HFF-Myc (cell line): ENCODE measurements at regions not wholly inside any gene's neighbourhood (a gene's known extent, or its start where the extent isn't known, plus 50 kb on each side); places are given as distances from the start of the nearest gene placed in this dataset.

Experiments used
- DNase-seq: peaks from one replicate; pipeline ENCODE4 v3.0.0-alpha.2; 2011; ENCODE audit warnings: low read depth; ENCODE audit errors: extremely low read depth
- H3K4me3 ChIP-seq: replicated peaks from 2 replicates; pipeline ENCODE4 v1.5.1; 2011; ENCODE audit warnings: low read depth, mild to moderate bottlenecking, control low read depth, low read length
- TF ChIP-seq, protein P1 (sequence below): IDR thresholded peaks from 2 replicates; pipeline ENCODE4 v1.5.1; 2012; ENCODE audit warnings: mild to moderate bottlenecking, low read depth, low read length, control low read depth; ENCODE audit errors: missing control alignments

DNA sequence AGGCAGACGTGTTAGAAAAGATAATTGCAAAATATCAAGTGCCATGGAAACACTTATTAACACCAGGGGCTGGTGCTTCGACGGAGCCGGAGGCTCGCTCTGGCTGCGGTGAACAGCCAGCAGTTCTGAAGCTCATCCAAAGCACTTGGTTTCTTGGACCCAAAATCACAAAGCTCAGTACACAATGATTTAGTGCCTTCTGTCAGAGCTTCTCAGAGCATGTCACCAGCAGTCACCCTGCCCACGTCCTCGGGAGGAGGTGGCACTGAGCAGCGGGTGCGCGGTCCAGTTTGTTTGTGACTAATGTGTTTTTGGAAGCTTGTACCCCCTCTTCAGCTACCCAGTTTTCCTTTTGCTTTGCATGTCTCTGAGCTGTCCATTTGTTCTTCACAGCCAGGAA lies 58.7 kb upstream of the KIRREL3 start:
- DNase-seq: no peak
- TF ChIP-seq, protein P1, sequence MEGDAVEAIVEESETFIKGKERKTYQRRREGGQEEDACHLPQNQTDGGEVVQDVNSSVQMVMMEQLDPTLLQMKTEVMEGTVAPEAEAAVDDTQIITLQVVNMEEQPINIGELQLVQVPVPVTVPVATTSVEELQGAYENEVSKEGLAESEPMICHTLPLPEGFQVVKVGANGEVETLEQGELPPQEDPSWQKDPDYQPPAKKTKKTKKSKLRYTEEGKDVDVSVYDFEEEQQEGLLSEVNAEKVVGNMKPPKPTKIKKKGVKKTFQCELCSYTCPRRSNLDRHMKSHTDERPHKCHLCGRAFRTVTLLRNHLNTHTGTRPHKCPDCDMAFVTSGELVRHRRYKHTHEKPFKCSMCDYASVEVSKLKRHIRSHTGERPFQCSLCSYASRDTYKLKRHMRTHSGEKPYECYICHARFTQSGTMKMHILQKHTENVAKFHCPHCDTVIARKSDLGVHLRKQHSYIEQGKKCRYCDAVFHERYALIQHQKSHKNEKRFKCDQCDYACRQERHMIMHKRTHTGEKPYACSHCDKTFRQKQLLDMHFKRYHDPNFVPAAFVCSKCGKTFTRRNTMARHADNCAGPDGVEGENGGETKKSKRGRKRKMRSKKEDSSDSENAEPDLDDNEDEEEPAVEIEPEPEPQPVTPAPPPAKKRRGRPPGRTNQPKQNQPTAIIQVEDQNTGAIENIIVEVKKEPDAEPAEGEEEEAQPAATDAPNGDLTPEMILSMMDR: no peak
- no peak overlapping the region for H3K4me3 ChIP-seq

DNA sequence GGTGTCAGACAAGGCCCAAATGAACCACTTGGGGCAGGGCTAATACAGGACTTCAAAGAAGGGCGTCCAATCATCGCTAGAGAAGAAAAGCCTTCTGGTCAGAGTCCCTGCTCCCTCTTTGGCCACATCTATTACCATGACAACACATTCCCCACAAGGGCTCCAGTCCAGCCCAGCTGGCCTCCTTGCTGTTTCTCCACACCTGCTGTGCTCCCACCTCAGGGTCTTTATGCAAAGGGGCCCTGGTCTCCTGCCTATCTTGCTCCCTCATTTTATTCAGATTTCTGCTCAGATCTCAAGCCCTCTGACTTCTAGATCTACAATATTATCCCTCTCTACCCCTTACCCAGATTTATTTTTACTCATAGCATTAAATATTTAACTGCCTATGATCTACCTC lies 58.0 kb upstream of the KIRREL3 start:
- no peak for DNase-seq
- TF ChIP-seq, protein P1: no peak

DNA sequence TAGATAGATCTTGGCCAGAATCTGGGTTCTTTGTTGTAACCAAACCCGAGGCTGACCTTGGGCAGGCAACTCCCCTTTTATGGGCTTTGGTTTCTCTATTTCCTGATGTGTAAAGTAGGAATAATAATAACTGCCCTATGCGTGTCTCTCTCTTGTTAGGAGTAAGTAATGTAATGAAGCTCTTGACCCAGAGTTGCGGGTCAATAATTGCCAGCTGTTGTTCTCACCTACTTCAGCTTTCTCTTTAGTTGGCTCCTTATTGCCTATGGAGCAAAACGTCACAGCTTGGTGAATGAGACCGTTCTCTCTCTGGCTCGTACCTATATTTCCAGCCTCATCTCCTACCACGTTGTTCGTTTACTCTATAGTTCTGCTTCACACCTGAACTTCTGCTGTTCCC lies 56.6 kb upstream of the KIRREL3 start:
- TF ChIP-seq, protein P1: no peak
- H3K4me3 ChIP-seq: no peak overlapping the region
- DNase-seq: no peak

More for the DNA sequence above, 58.0 kb upstream of the KIRREL3 start:
- H3K4me3 ChIP-seq: no peak overlapping the region

DNA sequence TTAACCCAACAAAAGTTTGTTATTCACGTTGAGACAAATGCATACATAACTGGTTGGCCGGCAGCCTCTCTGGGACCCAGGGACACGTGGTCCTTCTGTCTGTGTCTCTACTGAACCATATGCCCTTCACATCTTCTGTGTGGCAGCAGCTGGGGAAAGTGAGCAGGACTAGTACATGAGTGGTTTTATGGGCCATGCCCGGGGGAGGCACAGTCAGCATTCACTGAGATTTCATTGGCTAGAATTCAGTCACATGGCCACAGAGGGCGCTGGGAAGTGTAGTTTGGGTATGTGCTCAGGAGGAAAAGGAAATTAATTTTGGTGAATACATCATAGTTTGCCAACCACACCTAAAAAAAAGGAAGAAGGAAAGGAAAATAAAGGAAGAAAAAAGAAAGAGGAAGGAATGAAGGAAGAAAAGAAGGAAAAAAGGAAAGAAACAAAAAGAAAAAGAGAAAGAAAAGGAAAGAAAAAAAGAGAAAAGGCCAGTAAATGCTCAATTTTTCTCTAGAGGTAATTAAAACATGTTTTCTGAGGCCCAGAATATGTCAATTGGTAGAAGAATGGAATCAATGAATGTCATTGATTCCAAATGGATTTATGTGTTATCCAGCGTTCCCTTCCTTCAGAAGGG lies 55.9 kb upstream of the KIRREL3 start:
- H3K4me3 ChIP-seq: no peak overlapping the region
- DNase-seq: no peak
- TF ChIP-seq, protein P1: no peak

DNA sequence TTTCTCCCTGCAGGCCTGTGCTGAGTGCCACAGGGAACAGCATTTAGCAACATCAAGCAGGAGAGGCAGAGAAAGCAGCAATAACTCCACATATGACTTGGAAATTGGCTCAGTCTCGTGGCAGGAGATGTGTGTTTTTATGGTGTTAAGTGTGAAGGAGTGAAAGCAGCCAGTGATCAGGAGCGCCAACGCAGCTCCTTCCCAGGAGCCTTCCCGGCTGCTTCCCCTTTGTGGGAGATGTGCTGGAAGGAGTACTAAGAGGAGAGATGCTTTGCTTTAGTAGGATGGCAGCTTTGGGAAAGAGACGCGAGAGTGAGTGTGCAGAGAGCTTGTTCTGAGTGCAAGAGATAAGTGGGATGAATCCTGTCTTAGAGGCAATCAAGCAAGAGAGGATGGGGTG lies 54.7 kb upstream of the KIRREL3 start:
- TF ChIP-seq, protein P1: no peak
- no peak overlapping the region for H3K4me3 ChIP-seq
- no peak for DNase-seq

DNA sequence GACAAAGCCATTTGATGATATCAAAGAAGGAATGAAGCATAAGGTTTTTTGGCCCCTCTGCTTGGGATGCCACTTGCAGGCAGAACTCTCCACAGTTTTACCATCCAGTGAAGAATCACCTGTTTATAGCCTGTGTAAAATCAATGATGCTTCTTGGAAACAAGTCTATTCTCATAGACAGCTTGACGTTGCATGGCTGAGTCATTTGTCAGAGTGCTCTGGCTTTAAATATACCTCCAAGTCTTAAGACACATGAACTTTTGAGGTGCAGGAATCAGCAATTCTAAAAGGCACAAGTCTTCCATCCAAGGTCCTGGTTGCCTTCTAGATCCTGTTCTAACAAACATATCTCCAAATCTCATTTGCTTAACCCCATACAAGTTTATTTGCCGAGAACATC lies 53.6 kb upstream of the KIRREL3 start:
- no peak overlapping the region for H3K4me3 ChIP-seq
- no peak for DNase-seq
- TF ChIP-seq, protein P1: no peak

DNA sequence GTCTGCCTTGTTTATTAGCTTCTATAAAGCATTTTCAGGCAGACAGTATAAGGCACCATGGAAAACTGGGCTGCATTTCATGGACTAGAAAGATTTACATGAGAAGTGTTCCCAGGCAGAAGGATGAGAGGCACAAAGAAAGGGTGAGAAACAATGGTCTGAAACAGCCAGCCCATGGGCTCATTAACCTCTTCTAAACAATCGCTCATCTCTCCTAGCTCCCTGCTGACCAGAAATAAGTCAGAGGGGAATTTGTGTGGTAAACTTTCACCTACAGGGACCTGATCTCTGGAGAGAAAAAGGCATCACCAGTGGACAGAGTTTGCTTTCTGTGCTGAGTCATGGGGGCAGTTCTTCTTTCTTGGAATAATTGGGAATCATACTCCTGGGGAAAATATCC lies 51.8 kb upstream of the KIRREL3 start:
- no peak for DNase-seq
- TF ChIP-seq, protein P1: no peak

More for the DNA sequence above, 51.8 kb upstream of the KIRREL3 start:
- H3K4me3 ChIP-seq: no peak overlapping the region
